ENCODE measurements at regions not wholly inside any gene's neighbourhood (a gene's known extent, or its start where the extent isn't known, plus 50 kb on each side); places are given as distances from the start of the nearest gene placed in this dataset.
"Not testable (repeated sequence)": the region's sequence is repeated elsewhere in the genome, so short reads cannot be mapped to it uniquely, and the experiment has no call there.

- no peak for DNase-seq
These were observed 147.1 kb downstream of the C11orf91 start for GRCh38 chr11:33553486-33553885.

DNA sequence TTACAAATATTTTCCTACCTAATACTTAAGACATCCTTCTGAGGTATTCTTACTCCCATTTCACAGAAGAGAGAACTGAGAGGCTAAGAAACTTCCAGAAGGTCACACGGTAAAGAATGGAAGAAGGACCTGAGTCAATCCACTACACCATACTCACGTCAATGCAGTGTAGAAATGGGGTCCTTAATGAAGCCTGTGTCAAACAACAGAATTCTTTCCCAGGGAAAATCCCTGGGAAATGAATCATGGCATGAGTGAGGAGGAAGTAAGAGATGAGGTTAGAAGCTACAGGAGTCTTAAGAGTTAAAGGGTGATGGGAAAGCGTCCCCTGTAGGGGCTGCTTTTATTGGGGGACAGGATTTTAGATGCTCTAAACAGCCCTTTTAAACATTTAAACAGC is 147.9 kb downstream of the C11orf91 start:
- no peak for DNase-seq

- no peak for DNase-seq
These were observed 149.6 kb downstream of the C11orf91 start for GRCh38 chr11:33551051-33551450.

DNA sequence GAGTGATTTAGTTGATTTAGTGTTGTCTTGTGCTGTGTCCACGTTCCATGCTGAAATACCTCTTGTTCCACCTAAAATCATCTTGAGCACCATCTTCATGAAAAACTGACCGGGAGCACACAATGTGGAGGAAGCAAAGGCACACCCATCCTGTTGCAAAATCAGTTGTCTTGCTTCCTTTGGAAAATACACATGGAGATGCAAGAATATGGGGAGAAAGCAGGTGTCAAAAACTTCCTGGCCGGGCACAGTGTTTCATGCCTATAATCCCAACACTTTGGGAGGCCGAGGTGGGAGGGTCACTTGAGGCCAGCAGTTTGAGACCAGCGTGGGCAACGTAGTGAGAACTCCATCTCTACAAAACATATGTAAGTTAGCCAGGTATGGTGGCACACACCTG is 151.1 kb downstream of the C11orf91 start:
- DNase-seq = no peak

- DNase-seq = no peak
These were observed 154.7 kb downstream of the C11orf91 start for GRCh38 chr11:33545931-33546330.

GRCh38 chr11:33544593-33545373 is 155.8 kb downstream of the C11orf91 start:
- DNase-seq = no peak

- DNase-seq = no peak
These were observed 156.8 kb downstream of the C11orf91 start for GRCh38 chr11:33543823-33544222.

DNA sequence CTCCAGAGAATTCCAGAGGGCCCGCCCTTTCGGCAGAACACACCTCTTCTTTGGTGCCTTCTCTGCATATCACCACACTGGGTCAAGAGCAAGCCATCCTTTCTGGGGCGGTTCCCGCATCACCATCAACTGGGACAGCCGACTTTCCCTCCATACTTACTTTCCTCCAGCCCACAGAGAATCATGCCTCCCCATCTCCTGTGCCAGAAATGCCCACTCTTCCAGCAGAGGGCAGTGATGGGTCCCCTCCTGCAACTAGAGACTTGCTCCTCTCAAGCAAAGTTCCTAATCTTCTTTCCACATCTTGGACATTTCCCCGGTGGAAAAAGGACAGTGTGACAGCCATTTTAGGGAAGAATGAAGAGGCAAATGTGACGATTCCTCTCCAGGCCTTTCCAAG is 157.7 kb downstream of the C11orf91 start:
- peak in 2 of 6 experiments; percentile 9 to 17 for DNase-seq

DNA sequence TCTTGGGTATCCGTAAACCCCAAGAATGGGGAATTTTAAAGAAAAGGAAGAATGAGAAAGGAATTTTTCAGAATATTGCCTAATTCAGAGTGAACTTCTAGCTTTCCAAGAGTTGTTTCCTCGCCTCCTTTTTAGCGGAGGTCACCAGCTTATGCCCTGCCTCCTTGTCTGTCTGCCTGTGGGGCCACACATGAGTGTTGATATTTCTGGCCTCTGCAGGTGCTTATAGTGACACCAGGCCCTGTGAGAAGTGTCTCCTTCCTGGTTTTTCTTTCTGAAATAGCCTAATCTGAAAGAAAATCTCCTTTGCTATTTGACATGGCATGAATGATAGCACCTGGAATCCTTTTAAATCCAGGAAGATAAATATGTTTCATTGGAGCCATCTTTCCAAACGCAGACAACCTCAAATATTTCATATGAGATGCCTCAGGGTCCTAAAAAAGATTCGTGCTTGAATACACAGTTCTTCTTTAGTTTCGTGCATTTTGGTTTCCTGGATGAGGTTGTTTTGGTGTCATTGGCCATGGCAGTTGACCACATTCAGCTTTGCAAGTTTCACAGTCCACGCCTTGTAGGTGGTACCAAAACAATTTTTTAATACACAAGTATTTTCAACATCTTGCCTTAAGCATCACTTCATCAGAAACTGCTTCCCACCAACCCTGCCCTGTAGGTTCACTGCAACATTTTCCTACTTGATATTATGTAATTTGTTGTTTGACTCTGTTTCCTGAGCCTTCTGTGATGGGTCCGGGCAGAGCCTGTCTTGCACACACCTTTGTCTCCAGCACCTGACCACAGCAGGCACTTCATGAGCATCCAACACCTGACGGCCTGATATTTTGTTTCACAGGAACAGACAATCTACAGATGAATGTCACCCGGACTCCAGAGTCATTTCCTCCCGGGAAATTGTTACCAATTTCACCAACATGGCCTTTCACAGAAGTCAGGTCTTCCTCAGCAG is 159.4 kb downstream of the C11orf91 start:
- DNase-seq = no peak

GRCh38 chr11:33540427-33540826 is 160.2 kb downstream of the C11orf91 start:
- no peak for DNase-seq

DNA sequence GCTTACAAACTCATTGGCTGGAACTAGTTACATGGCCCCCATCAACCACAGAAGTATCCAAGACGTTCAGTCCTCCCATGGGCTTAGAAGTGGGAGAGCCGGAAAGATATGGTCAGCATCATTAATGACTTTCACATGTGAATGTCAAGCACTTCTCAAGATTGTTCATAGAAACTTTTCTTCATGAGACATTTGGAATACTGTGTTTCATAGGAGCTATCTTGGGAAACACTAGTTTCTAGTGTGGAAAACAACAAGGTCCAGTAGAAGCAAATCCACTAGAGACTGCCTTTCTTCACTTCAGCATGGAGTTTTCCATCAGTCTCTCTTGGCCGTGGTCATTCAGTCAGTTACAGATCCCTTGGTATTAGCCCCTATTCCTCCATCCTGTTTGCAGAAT is 160.9 kb downstream of the C11orf91 start:
- no peak for DNase-seq

- no peak for DNase-seq
These were observed 161.9 kb downstream of the C11orf91 start for GRCh38 chr11:33538726-33539125.

DNA sequence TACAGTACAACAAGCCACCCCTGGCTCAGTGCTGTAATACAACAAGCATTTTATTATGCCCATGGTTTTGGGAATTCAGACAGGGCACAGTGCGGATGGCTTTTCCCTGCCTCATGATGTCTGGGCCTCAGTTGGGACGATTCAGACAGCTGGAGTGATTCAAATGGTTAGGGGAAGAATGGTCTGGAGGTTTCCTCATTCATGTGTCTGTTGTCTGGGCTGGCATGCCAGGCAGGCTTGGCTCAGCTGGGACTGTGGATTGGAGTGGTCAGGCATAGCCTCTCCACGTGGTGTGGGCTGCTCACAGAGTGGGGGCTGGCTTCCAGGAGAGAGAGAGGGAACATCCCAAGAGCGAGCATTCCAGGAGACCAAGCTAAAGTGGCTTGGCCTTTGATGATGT is 164.4 kb downstream of the C11orf91 start:
- no peak for DNase-seq

DNA sequence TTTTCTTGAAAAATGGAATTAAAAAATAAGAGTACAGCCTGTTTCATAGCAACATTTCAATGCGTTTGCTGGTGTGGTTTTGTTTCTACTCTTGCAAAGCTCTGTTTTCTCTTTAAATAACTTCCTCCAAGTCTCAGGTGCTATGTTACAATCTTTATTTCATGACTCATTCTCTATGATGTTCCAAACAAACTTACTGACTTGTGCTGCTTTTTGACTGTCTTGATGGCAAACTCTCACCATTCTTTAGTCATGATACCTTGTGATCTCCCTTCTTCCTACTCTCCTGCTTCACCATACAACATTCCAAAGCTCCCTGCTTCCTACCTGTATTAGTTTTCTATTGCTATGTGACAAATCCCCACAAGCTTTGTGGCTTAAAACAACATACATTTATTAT is 166.1 kb downstream of the C11orf91 start:
- no peak for DNase-seq

GRCh38 chr11:33533386-33534052 is 167.1 kb downstream of the C11orf91 start:
- DNase-seq = no peak

GRCh38 chr11:33532720-33533385 is 167.8 kb downstream of the C11orf91 start:
- no peak for DNase-seq

GRCh38 chr11:33532257-33532656 is 168.4 kb downstream of the C11orf91 start:
- no peak for DNase-seq

GRCh38 chr11:33531743-33532181 is 168.9 kb downstream of the C11orf91 start:
- DNase-seq = no peak

GRCh38 chr11:33530815-33531214 is 169.8 kb downstream of the C11orf91 start:
- DNase-seq = no peak

DNA sequence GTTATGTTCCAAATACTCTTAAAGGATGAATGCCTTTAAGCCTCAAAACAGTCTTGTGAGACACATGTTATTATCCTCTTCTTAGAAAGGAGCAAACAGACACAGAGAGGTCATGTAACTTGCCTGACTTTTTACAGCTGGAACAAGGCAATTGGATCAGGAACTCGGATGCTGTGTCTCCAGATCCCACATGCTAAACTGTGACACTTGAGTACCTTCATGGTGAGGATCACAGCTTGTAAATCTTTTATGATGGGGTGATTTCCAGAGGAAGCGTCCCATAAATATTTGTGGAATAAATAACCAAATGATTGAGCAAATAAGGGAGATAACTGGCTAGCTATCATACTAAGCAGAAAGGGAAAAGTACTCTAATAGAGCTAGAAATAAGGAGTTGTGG is 171.2 kb downstream of the C11orf91 start:
- DNase-seq = no peak

- not testable (repeated sequence) for DNase-seq
These were observed 172.9 kb downstream of the C11orf91 start for GRCh38 chr11:33527738-33528137.

DNA sequence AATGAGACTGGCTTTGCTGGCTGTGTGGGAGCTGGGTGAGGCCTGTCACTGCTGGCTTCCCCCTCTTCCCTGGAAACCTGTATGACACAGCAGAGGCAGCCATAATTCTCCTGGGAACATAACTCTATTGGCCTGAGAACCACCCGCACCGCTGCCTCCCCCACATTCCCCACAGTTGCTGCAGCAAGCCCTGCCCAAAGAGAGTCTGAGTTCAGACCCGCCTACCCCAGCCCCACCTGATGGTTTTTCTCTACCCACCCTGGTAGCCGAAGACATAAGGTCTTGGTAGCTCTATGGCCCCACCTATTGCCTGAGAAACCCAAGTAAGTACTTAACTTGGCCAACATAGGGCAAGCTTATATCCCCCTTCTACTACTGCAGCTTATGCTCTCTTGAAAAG is 174.8 kb downstream of the C11orf91 start:
- DNase-seq = no peak

DNA sequence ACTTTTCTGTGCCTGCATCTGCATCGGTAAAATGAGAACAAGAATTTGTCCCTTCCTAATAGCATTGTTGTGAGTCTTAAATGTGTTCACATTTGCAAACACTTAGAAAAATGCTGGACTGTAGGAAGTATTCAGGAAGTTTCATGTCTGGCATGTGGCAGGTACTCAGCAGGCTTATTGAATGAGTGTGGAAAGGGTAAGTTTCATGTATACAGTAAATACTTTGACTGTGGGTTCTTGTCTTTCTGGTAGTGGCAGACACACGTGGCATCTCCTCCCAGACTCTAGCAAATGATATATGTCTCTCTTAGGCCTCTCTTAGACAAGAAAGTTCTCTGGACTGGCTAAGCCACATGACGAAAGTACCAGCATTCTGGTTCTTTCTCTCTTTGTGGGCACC is 179.2 kb downstream of the C11orf91 start:
- DNase-seq = no peak
